ENCODE measurements at regions not wholly inside any gene's neighbourhood (a gene's known extent, or its start where the extent isn't known, plus 50 kb on each side); places are given as distances from the start of the nearest gene placed in this dataset.
"Not testable (repeated sequence)": the region's sequence is repeated elsewhere in the genome, so short reads cannot be mapped to it uniquely, and the experiment has no call there.

DNA sequence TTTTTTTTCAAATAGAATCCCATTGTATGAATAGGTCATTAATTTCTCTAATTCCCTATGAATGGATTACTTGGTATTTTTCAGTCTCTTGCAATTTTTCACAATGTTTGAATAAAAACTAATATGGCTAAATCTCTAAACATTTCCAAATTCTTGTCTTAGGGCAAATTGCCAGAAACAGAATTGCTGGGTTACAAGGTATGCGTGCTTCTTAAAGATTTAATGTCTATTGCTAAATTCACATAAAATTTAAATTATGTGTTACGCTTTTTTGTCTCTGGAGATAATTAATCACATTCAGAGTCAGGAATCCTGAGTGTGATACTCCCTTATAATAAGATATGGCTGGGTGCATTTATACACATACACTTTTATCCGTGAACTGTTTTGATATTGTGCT lies 264.5 kb upstream of the TBL1XR1 start:
- WGBS, result no CpG with 5 or more reads among the region's 3 CpGs

GRCh38 chr3:177463341-177463740 lies 266.1 kb upstream of the TBL1XR1 start:
- not testable (repeated sequence) for H3K36me3 ChIP-seq (ENCODE audit: insufficient read depth, low read length); H3K27me3 ChIP-seq (ENCODE audit: insufficient read depth, low read length)
- 100% methylated on average over 2 of the region's 2 CpGs for WGBS

More for the DNA sequence above, 264.5 kb upstream of the TBL1XR1 start:
- H3K27ac ChIP-seq (ENCODE audit: low read depth, low read length), result no peak overlapping the region
- no peaks in the 10 kb centered on the region for H3K36me3 ChIP-seq (ENCODE audit: insufficient read depth, low read length)
- H3K4me3 ChIP-seq (ENCODE audit: low read length), result no peak overlapping the region
- H3K9me3 ChIP-seq (ENCODE audit: insufficient read depth, low read depth, low read length), result peaks cover 13% of the 10 kb centered on the region
- H3K4me1 ChIP-seq (ENCODE audit: insufficient read depth, low read length), result peaks cover 14% of the 10 kb centered on the region
- no peak overlapping the region for H3K9ac ChIP-seq (ENCODE audit: low read depth, low read length)
- H3K27me3 ChIP-seq (ENCODE audit: insufficient read depth, low read length), result no peaks in the 10 kb centered on the region

GRCh38 chr3:177463863-177464262 lies 266.6 kb upstream of the TBL1XR1 start:
- Histone ChIP-seq H3K4me1 (ENCODE audit: insufficient read depth, low read length) (peaks cover 14% of the 10 kb centered on the region), H3K27ac (ENCODE audit: low read depth, low read length) (no peak overlapping the region), H3K27me3 (ENCODE audit: insufficient read depth, low read length) (no peaks in the 10 kb centered on the region), H3K9ac (ENCODE audit: low read depth, low read length) (peak overlapping the region; percentile 12; the same call in 1 of the 2 replicates), H3K9me3 (ENCODE audit: insufficient read depth, low read depth, low read length) (no peaks in the 10 kb centered on the region), H3K4me3 (ENCODE audit: low read length) (no peak overlapping the region), H3K36me3 (ENCODE audit: insufficient read depth, low read length) (no peaks in the 10 kb centered on the region)
- 73% methylated on average over 6 of the region's 6 CpGs for WGBS

More at GRCh38 chr3:177463341-177463740, 266.1 kb upstream of the TBL1XR1 start:
- H3K4me3 ChIP-seq (ENCODE audit: low read length); H3K27ac ChIP-seq (ENCODE audit: low read depth, low read length); H3K9me3 ChIP-seq (ENCODE audit: insufficient read depth, low read depth, low read length); H3K9ac ChIP-seq (ENCODE audit: low read depth, low read length): not testable (repeated sequence)
- H3K4me1 ChIP-seq (ENCODE audit: insufficient read depth, low read length), result peaks cover 14% of the 10 kb centered on the region

DNA sequence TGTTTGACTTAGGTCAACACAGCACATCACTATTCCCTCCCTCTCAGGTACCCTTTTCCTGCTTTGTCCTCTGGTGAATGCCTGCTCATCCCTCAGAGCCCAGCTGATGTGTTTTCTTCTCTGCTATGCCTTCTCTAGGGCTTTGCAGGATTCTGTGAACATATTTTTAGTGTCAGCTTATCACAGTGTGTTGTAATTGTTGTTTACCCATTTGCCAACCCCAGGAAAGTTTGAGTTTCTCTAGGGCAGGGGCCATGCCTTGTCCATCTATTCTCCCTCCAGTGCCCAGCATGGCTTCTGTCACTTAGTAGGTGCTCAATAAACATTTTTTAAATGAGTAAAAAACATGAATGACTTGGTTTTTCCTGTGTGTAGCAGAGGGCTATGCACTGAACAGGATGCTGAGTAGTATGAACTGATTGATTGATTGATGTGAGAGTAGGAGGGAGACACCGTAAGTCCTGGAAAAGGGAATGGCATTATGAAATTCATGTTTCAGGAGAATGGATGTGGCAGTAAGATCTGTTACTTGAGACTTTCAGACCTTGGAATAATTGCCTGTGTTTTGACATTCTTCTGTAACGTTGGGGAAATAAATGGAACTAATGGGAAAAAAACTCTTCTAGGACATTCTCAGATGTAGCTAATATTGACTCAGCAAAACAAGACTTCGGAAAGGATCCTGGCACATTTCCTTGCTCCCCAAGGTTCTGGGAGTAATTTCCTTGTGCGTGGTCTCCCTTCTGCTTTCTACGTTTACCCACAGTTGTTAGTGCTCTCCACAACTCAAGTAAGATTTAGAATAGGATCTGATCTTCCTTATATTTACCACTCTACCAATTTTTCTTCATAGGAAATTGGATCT lies 267.3 kb upstream of the TBL1XR1 start:
- Histone ChIP-seq H3K9me3 (ENCODE audit: insufficient read depth, low read depth, low read length) (no peaks in the 10 kb centered on the region), H3K4me3 (ENCODE audit: low read length) (no peak overlapping the region), H3K27ac (ENCODE audit: low read depth, low read length) (no peak overlapping the region), H3K36me3 (ENCODE audit: insufficient read depth, low read length) (no peaks in the 10 kb centered on the region), H3K27me3 (ENCODE audit: insufficient read depth, low read length) (no peaks in the 10 kb centered on the region), H3K4me1 (ENCODE audit: insufficient read depth, low read length) (peaks cover 12% of the 10 kb centered on the region), H3K9ac (ENCODE audit: low read depth, low read length) (peak overlapping the region; percentile 12; the same call in 1 of the 2 replicates)
- 96% methylated on average over 5 of the region's 5 CpGs for WGBS

GRCh38 chr3:177465257-177465642 lies 268.0 kb upstream of the TBL1XR1 start:
- no peaks in the 10 kb centered on the region for H3K9me3 ChIP-seq (ENCODE audit: insufficient read depth, low read depth, low read length)
- H3K27me3 ChIP-seq (ENCODE audit: insufficient read depth, low read length), result no peaks in the 10 kb centered on the region
- H3K4me3 ChIP-seq (ENCODE audit: low read length), result no peak overlapping the region
- WGBS, result 96% methylated on average over 3 of the region's 4 CpGs
- H3K9ac ChIP-seq (ENCODE audit: low read depth, low read length), result no peak overlapping the region
- no peak overlapping the region for H3K27ac ChIP-seq (ENCODE audit: low read depth, low read length)
- peaks cover 5% of the 10 kb centered on the region for H3K4me1 ChIP-seq (ENCODE audit: insufficient read depth, low read length)
- no peaks in the 10 kb centered on the region for H3K36me3 ChIP-seq (ENCODE audit: insufficient read depth, low read length)

- 96% methylated on average over 4 of the region's 4 CpGs for WGBS
- H3K4me1 ChIP-seq (ENCODE audit: insufficient read depth, low read length), result peaks cover 4% of the 10 kb centered on the region
- no peaks in the 10 kb centered on the region for H3K27me3 ChIP-seq (ENCODE audit: insufficient read depth, low read length)
- no peak overlapping the region for H3K4me3 ChIP-seq (ENCODE audit: low read length)
- H3K9ac ChIP-seq (ENCODE audit: low read depth, low read length), result no peak overlapping the region
- no peaks in the 10 kb centered on the region for H3K36me3 ChIP-seq (ENCODE audit: insufficient read depth, low read length)
- no peaks in the 10 kb centered on the region for H3K9me3 ChIP-seq (ENCODE audit: insufficient read depth, low read depth, low read length)
- H3K27ac ChIP-seq (ENCODE audit: low read depth, low read length), result no peak overlapping the region
Measured at GRCh38 chr3:177466074-177466473, 268.8 kb upstream of the TBL1XR1 start.

DNA sequence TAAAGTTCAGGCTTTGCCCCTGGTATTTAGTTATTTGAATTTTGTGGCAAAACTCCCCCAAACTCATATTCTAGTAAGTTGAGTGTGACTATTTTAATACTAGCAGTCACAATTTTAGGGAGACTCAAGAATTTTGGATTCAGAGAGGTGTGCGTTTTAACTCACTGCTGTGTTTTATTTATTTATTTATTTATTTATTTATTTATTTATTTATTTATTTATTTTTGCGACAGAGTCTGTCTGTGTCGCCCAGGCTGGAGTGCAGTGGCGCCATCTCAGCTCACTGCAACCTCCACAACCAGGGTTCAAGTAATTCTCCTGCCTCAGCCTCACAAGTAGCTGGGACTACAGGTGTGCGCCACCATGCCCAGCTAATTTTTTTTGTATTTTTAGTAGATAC lies 269.3 kb upstream of the TBL1XR1 start:
- H3K36me3 ChIP-seq (ENCODE audit: insufficient read depth, low read length); H3K27me3 ChIP-seq (ENCODE audit: insufficient read depth, low read length); H3K4me3 ChIP-seq (ENCODE audit: low read length); H3K4me1 ChIP-seq (ENCODE audit: insufficient read depth, low read length); H3K9me3 ChIP-seq (ENCODE audit: insufficient read depth, low read depth, low read length); H3K9ac ChIP-seq (ENCODE audit: low read depth, low read length); H3K27ac ChIP-seq (ENCODE audit: low read depth, low read length): not testable (repeated sequence)
- WGBS, result 91% methylated on average over 4 of the region's 5 CpGs

DNA sequence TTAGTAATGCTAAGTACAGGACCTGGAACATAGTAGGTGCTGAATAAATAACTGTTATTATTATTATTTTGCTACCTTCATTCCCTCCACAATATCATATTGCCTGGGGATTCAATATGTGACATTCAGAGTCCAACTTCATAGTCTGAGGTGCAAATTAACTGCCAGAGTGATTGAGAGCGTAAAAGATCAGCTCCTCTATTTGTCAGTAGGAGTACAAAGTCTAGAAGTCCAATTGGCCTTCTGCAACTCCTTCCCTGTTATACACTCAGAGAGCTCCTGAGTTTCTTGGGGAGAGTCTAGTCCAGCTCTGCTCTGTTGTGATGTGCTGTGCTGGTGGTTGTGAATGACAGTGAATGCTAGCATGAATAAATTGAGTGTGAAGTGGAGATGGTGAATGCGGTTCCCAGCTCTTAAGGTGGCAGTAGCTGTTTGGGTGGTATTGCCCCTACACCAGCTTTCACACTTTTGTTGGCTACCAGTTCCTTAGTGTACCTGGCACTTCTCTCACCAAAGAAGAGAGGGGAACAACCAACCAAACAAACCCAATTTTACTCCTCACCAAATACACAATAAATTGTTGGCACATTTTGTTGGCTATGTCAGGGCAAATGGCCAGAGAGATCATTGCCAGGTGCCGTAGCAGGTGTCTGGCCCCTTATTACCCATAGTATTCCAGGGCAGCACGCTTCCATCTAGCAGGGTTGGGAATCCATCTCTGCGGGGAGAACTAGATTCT lies 270.1 kb upstream of the TBL1XR1 start:
- 97% methylated on average over 5 of the region's 5 CpGs for WGBS
- Histone ChIP-seq H3K27me3 (ENCODE audit: insufficient read depth, low read length) (no peaks in the 10 kb centered on the region), H3K4me3 (ENCODE audit: low read length) (no peak overlapping the region), H3K4me1 (ENCODE audit: insufficient read depth, low read length) (peaks cover 4% of the 10 kb centered on the region), H3K9me3 (ENCODE audit: insufficient read depth, low read depth, low read length) (no peaks in the 10 kb centered on the region), H3K9ac (ENCODE audit: low read depth, low read length) (no peak overlapping the region), H3K27ac (ENCODE audit: low read depth, low read length) (no peak overlapping the region), H3K36me3 (ENCODE audit: insufficient read depth, low read length) (no peaks in the 10 kb centered on the region)

DNA sequence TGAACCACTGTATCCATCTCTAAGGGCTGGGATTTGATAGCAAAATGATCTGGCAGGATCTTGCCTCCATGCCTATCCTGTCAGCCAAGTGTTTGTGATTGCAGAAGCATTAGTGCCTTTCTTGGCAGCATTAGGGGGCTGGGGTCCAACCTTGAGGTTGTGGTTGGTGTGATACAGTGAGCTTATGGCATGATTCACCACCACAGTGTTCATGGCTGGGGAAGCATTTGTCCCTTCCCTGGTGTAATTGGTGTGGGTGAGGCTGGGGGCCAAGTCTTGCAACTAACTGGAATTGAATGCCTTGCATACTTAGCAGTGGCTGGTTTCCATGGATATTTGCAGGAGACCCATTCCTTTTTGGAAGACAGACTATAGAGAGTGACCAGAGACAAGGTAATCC lies 271.0 kb upstream of the TBL1XR1 start:
- Histone ChIP-seq H3K4me1 (ENCODE audit: insufficient read depth, low read length) (peaks cover 8% of the 10 kb centered on the region), H3K4me3 (ENCODE audit: low read length) (no peak overlapping the region), H3K9ac (ENCODE audit: low read depth, low read length) (no peak overlapping the region), H3K9me3 (ENCODE audit: insufficient read depth, low read depth, low read length) (no peaks in the 10 kb centered on the region), H3K27me3 (ENCODE audit: insufficient read depth, low read length) (no peaks in the 10 kb centered on the region), H3K27ac (ENCODE audit: low read depth, low read length) (no peak overlapping the region), H3K36me3 (ENCODE audit: insufficient read depth, low read length) (no peaks in the 10 kb centered on the region)

GRCh38 chr3:177468816-177469215 lies 271.5 kb upstream of the TBL1XR1 start:
- H3K9ac ChIP-seq (ENCODE audit: low read depth, low read length), result no peak overlapping the region

DNA sequence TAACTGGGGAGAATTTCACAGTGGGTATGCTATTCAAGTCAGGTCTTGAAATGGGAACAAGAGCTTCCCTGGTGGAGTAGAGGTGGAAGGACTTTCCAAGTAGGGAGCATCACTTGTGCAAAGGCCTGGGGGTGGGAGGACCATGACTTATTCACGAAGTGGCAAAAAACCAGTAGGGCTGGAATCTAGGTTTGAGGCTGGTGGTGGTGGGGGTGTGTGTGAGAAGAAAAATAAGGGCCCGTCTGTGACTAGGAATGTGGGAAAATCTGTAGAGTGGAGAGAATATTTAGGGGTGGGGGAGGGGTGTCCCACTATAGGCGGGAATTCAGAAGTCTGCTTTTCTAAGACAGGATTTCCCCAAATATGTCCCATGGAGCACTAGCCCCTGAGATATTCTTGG lies 271.9 kb upstream of the TBL1XR1 start:
- no peak overlapping the region for H3K27ac ChIP-seq (ENCODE audit: low read depth, low read length)
- H3K36me3 ChIP-seq (ENCODE audit: insufficient read depth, low read length), result no peaks in the 10 kb centered on the region
- no peak overlapping the region for H3K4me3 ChIP-seq (ENCODE audit: low read length)
- no peak overlapping the region for H3K9ac ChIP-seq (ENCODE audit: low read depth, low read length)
- H3K27me3 ChIP-seq (ENCODE audit: insufficient read depth, low read length), result no peaks in the 10 kb centered on the region
- H3K4me1 ChIP-seq (ENCODE audit: insufficient read depth, low read length), result peaks cover 6% of the 10 kb centered on the region; the same call in 1 of the 2 replicates
- WGBS, result 93% methylated on average over 3 of the region's 3 CpGs
- H3K9me3 ChIP-seq (ENCODE audit: insufficient read depth, low read depth, low read length), result no peaks in the 10 kb centered on the region

More at GRCh38 chr3:177468816-177469215, 271.5 kb upstream of the TBL1XR1 start:
- Histone ChIP-seq H3K27me3 (ENCODE audit: insufficient read depth, low read length) (no peaks in the 10 kb centered on the region), H3K9me3 (ENCODE audit: insufficient read depth, low read depth, low read length) (no peaks in the 10 kb centered on the region), H3K4me3 (ENCODE audit: low read length) (no peak overlapping the region), H3K36me3 (ENCODE audit: insufficient read depth, low read length) (no peaks in the 10 kb centered on the region), H3K4me1 (ENCODE audit: insufficient read depth, low read length) (peaks cover 9% of the 10 kb centered on the region), H3K27ac (ENCODE audit: low read depth, low read length) (no peak overlapping the region)
- WGBS, result 94% methylated on average over 1 of the region's 1 CpG

Data from HUES64 (cell line).